Stimulated activated CD4-positive, alpha-beta T cell treated with anti-CD3 and anti-CD28 coated beads, Interleukin-1b, Interleukin-23, amount 100 ng/mL, for 4 hours (primary cell): ENCODE measurements at regions not wholly inside any gene's neighbourhood (a gene's known extent, or its start where the extent isn't known, plus 50 kb on each side); places are given as distances from the start of the nearest gene placed in this dataset.

Experiments
- DNase-seq, 2 donors: peaks; one replicate each; pipeline ENCODE4 v3.0.0-alpha.2; 2020; ENCODE audit warnings: low read depth in 2 of 2

GRCh38 chr9:14962193-14962882 lies 52.1 kb upstream of the FREM1 start:
- DNase-seq, result no peak

GRCh38 chr9:14961372-14962068 lies 51.3 kb upstream of the FREM1 start:
- no peak for DNase-seq

- DNase-seq, result no peak
Observed at GRCh38 chr9:14960881-14961280, 50.7 kb upstream of the FREM1 start.
